ENCODE measurements at regions not wholly inside any gene's neighbourhood (a gene's known extent, or its start where the extent isn't known, plus 50 kb on each side); places are given as distances from the start of the nearest gene placed in this dataset.
A peak's percentile ranks its signal among the peaks of the same experiment; 100 is the strongest.

GRCh38 chr20:16170406-16170971, 402.8 kb downstream of the KIF16B start:
- H3K4me3 ChIP-seq (ENCODE audit: low read depth, low read length), result no peak overlapping the region
- DNase-seq (ENCODE audit: low read depth), result no peak
- no peak for TF ChIP-seq POLR2A (IDR thresholded peaks at IDR 0.05; ENCODE audit: extremely low read depth, insufficient read length)
- TF ChIP-seq CTCF (IDR thresholded peaks at IDR 0.05; ENCODE audit: low read depth, low read length), result no peak
- no peak for TF ChIP-seq MAX (IDR thresholded peaks at IDR 0.05; ENCODE audit: low read depth, low read length)
- TF ChIP-seq MYC (IDR thresholded peaks at IDR 0.05; ENCODE audit: low read depth, low read length), result no peak

GRCh38 chr20:16167423-16168130, 405.7 kb downstream of the KIF16B start:
- H3K4me3 ChIP-seq (ENCODE audit: low read depth, low read length), result no peak overlapping the region
- no peak for DNase-seq (ENCODE audit: low read depth)

GRCh38 chr20:16166737-16167136, 406.5 kb downstream of the KIF16B start:
- no peak for DNase-seq (ENCODE audit: low read depth)
- TF ChIP-seq POLR2A (IDR thresholded peaks at IDR 0.05; ENCODE audit: extremely low read depth, insufficient read length), result no peak
- no peak overlapping the region for H3K4me3 ChIP-seq (ENCODE audit: low read depth, low read length)

More at GRCh38 chr20:16167423-16168130, 405.7 kb downstream of the KIF16B start:
- TF ChIP-seq MAX (IDR thresholded peaks at IDR 0.05; ENCODE audit: low read depth, low read length) (no peak), MYC (IDR thresholded peaks at IDR 0.05; ENCODE audit: low read depth, low read length) (no peak), CTCF (IDR thresholded peaks at IDR 0.05; ENCODE audit: low read depth, low read length) (no peak), POLR2A (IDR thresholded peaks at IDR 0.05; ENCODE audit: extremely low read depth, insufficient read length) (no peak)

- TF ChIP-seq POLR2A (IDR thresholded peaks at IDR 0.05; ENCODE audit: extremely low read depth, insufficient read length), result no peak
- no peak for TF ChIP-seq MYC (IDR thresholded peaks at IDR 0.05; ENCODE audit: low read depth, low read length)
- no peak for TF ChIP-seq MAX (IDR thresholded peaks at IDR 0.05; ENCODE audit: low read depth, low read length)
- no peak for TF ChIP-seq CTCF (IDR thresholded peaks at IDR 0.05; ENCODE audit: low read depth, low read length)
- no peak for DNase-seq (ENCODE audit: low read depth)
- no peak overlapping the region for H3K4me3 ChIP-seq (ENCODE audit: low read depth, low read length)
Measured at GRCh38 chr20:16158976-16159286, 414.3 kb downstream of the KIF16B start.

- TF ChIP-seq POLR2A (IDR thresholded peaks at IDR 0.05; ENCODE audit: extremely low read depth, insufficient read length), result no peak
- TF ChIP-seq CTCF (IDR thresholded peaks at IDR 0.05; ENCODE audit: low read depth, low read length), result no peak
- no peak for TF ChIP-seq MYC (IDR thresholded peaks at IDR 0.05; ENCODE audit: low read depth, low read length)
- no peak for TF ChIP-seq MAX (IDR thresholded peaks at IDR 0.05; ENCODE audit: low read depth, low read length)
- peak; percentile 16 for DNase-seq (ENCODE audit: low read depth)
- H3K4me3 ChIP-seq (ENCODE audit: low read depth, low read length), result no peak overlapping the region
Measured at GRCh38 chr20:16158090-16158975, 414.9 kb downstream of the KIF16B start.

GRCh38 chr20:16147916-16148315, 425.3 kb downstream of the KIF16B start:
- no peak for DNase-seq (ENCODE audit: low read depth)
- no peak for TF ChIP-seq CTCF (IDR thresholded peaks at IDR 0.05; ENCODE audit: low read depth, low read length)
- TF ChIP-seq MYC (IDR thresholded peaks at IDR 0.05; ENCODE audit: low read depth, low read length), result no peak
- TF ChIP-seq MAX (IDR thresholded peaks at IDR 0.05; ENCODE audit: low read depth, low read length), result no peak
- no peak for TF ChIP-seq POLR2A (IDR thresholded peaks at IDR 0.05; ENCODE audit: extremely low read depth, insufficient read length)
- H3K4me3 ChIP-seq (ENCODE audit: low read depth, low read length), result no peak overlapping the region

Data from NB4 (cell line).